ENCODE measurements at regions not wholly inside any gene's neighbourhood (a gene's known extent, or its start where the extent isn't known, plus 50 kb on each side); places are given as distances from the start of the nearest gene placed in this dataset.

- Histone ChIP-seq H3K4me3 (no peak overlapping the region), H3K9me3 (no peaks in the 10 kb centered on the region), H3K27ac (no peak overlapping the region), H3K36me3 (no peaks in the 10 kb centered on the region), H3K27me3 (no peaks in the 10 kb centered on the region), H3K9ac (ENCODE audit: low read depth in 2 of 2, low read length in 2 of 2) (no peak overlapping the region), H3K4me1 (no peaks in the 10 kb centered on the region)
- DNase-seq: no peak
- intact Hi-C loops (cut with DNase I): no loop called here
- no peak for TF ChIP-seq CTCF (IDR thresholded peaks at IDR 0.05)
Observed at GRCh38 chr1:63199706-63200335, 122.5 kb upstream of the FOXD3 start.

GRCh38 chr1:63200676-63201075 is 121.7 kb upstream of the FOXD3 start:
- no peak overlapping the region for H3K27ac ChIP-seq
- no peak for TF ChIP-seq CTCF (IDR thresholded peaks at IDR 0.05)
- DNase-seq: no peak
- no peaks in the 10 kb centered on the region for H3K36me3 ChIP-seq
- H3K9ac ChIP-seq (ENCODE audit: low read depth in 2 of 2, low read length in 2 of 2): no peak overlapping the region
- H3K9me3 ChIP-seq: no peaks in the 10 kb centered on the region
- intact Hi-C loops (cut with DNase I): no loop called here
- no peaks in the 10 kb centered on the region for H3K4me1 ChIP-seq
- no peak overlapping the region for H3K4me3 ChIP-seq
- no peaks in the 10 kb centered on the region for H3K27me3 ChIP-seq

- H3K9ac ChIP-seq (ENCODE audit: low read depth in 2 of 2, low read length in 2 of 2): no peak overlapping the region
- no peak for DNase-seq
- H3K4me3 ChIP-seq: no peak overlapping the region
- no peaks in the 10 kb centered on the region for H3K27me3 ChIP-seq
- no peak overlapping the region for H3K27ac ChIP-seq
- H3K9me3 ChIP-seq: no peaks in the 10 kb centered on the region
- intact Hi-C loops (cut with DNase I): no loop called here
- no peaks in the 10 kb centered on the region for H3K4me1 ChIP-seq
- no peak for TF ChIP-seq CTCF (IDR thresholded peaks at IDR 0.05)
- no peaks in the 10 kb centered on the region for H3K36me3 ChIP-seq
Observed at GRCh38 chr1:63203641-63204040, 118.7 kb upstream of the FOXD3 start.

- no peak for DNase-seq
- H3K27ac ChIP-seq: no peak overlapping the region
- no peaks in the 10 kb centered on the region for H3K27me3 ChIP-seq
- H3K4me3 ChIP-seq: no peak overlapping the region
- no peak for TF ChIP-seq CTCF (IDR thresholded peaks at IDR 0.05)
- no peaks in the 10 kb centered on the region for H3K36me3 ChIP-seq
- intact Hi-C loops (cut with DNase I): no loop called here
- no peaks in the 10 kb centered on the region for H3K4me1 ChIP-seq
- H3K9ac ChIP-seq (ENCODE audit: low read depth in 2 of 2, low read length in 2 of 2): no peak overlapping the region
- no peaks in the 10 kb centered on the region for H3K9me3 ChIP-seq
Observed at GRCh38 chr1:63205776-63206175, 116.6 kb upstream of the FOXD3 start.

GRCh38 chr1:63214553-63214952 is 107.8 kb upstream of the FOXD3 start:
- H3K9me3 ChIP-seq: no peaks in the 10 kb centered on the region
- no peaks in the 10 kb centered on the region for H3K36me3 ChIP-seq
- DNase-seq: no peak
- no peak for TF ChIP-seq CTCF (IDR thresholded peaks at IDR 0.05)
- H3K4me1 ChIP-seq: no peaks in the 10 kb centered on the region
- no peak overlapping the region for H3K27ac ChIP-seq
- intact Hi-C loops (cut with DNase I): no loop called here
- H3K27me3 ChIP-seq: no peaks in the 10 kb centered on the region
- no peak overlapping the region for H3K4me3 ChIP-seq
- H3K9ac ChIP-seq (ENCODE audit: low read depth in 2 of 2, low read length in 2 of 2): no peak overlapping the region

Measured in colonic mucosa (tissue), 4 donors.